C4-2B (cell line): ENCODE measurements at regions not wholly inside any gene's neighbourhood (a gene's known extent, or its start where the extent isn't known, plus 50 kb on each side); places are given as distances from the start of the nearest gene placed in this dataset.

Experiments used
- ZFX ChIP-seq: fragments of 450-650 bp; IDR thresholded peaks from 2 replicates; pipeline ENCODE4 v1.6.1; 2017
- TF ChIP-seq, protein P1 (sequence below): fragments of 450-650 bp; conservative IDR thresholded peaks from 2 replicates; pipeline ENCODE4 v1.5.1; 2017; ENCODE audit warnings: mild to moderate bottlenecking

DNA sequence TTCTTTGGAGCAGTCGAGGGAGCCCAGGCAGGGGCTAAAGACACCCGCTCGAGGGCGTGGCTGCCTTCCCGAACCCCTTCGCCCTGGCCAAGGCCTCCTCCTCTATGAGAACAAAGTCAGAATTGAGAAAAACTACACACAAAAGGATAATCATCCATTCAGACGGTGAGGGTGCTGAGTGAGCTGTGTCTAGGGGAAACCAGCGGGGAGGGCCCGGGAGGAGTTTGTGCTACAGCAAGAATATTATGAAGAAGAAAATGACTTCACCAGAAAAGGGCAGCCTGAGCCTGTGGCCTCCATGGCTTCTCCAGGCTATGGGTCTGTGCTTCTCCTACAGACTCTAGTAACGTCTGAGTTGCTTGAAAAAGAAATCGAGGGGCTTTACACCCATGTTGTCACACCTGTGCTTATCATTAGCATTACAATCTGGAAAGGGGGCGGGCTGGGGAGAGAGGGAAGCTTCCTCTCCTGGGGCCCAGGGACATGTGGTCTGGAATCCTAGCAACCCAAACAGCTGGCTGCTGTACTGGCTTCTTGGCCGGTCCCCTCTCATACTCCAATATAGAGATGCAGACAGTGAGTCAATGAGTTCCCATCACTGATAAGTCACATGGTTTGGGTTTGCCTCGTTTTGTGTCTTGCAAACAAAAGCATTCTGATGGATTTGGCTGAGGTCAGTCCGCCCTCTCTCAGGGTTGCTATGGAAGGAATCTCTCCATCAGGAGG lies 52.0 kb upstream of the ARL4C start:
- no peak for TF ChIP-seq ZFX
- TF ChIP-seq, protein P1, sequence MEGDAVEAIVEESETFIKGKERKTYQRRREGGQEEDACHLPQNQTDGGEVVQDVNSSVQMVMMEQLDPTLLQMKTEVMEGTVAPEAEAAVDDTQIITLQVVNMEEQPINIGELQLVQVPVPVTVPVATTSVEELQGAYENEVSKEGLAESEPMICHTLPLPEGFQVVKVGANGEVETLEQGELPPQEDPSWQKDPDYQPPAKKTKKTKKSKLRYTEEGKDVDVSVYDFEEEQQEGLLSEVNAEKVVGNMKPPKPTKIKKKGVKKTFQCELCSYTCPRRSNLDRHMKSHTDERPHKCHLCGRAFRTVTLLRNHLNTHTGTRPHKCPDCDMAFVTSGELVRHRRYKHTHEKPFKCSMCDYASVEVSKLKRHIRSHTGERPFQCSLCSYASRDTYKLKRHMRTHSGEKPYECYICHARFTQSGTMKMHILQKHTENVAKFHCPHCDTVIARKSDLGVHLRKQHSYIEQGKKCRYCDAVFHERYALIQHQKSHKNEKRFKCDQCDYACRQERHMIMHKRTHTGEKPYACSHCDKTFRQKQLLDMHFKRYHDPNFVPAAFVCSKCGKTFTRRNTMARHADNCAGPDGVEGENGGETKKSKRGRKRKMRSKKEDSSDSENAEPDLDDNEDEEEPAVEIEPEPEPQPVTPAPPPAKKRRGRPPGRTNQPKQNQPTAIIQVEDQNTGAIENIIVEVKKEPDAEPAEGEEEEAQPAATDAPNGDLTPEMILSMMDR, result no peak
